ENCODE measurements at regions not wholly inside any gene's neighbourhood (a gene's known extent, or its start where the extent isn't known, plus 50 kb on each side); places are given as distances from the start of the nearest gene placed in this dataset.

- POLR2A ChIA-PET = interaction anchor here (0.8 kb wide), 1 partner anchor 8 kb away, joined by 3 read pairs; no protein-coding TSS in a partner anchor
- Histone ChIP-seq H3K4me2 (ENCODE audit: insufficient read depth, low read length) (no peak overlapping the region), H3K27ac (ENCODE audit: extremely low read depth, low read depth, low read length) (no peak overlapping the region), H3K9me3 (replicated peaks; ENCODE audit: control insufficient read depth, insufficient read depth, low read depth, low read length) (no peaks in the 10 kb centered on the region), H3K36me3 (ENCODE audit: control insufficient read depth, insufficient read depth, low read length) (no peaks in the 10 kb centered on the region), H2AFZ (ENCODE audit: low read depth, low read length) (no peak overlapping the region), H3K4me3 (no peak overlapping the region), H3K9me1 (ENCODE audit: control insufficient read depth, insufficient read depth, low read length) (no peaks in the 10 kb centered on the region), H3K9ac (ENCODE audit: insufficient read depth in 1 of 2, low read depth in 2 of 2, low read length in 2 of 2) (no peak overlapping the region), H4K20me1 (replicated peaks; ENCODE audit: control insufficient read depth, insufficient read depth, low read length) (no peaks in the 10 kb centered on the region), H3K27me3 (ENCODE audit: control insufficient read depth in 2 of 2, insufficient read depth in 2 of 2, low read length in 2 of 2) (no peaks in the 10 kb centered on the region), H3K79me2 (ENCODE audit: control insufficient read depth, insufficient read depth, low read length) (no peaks in the 10 kb centered on the region), H3K4me1 (replicated peaks in 1 of 2; ENCODE audit: control insufficient read depth in 2 of 2, insufficient read depth in 2 of 2, low read length in 2 of 2) (no peaks in the 10 kb centered on the region)
- BruUV-seq (replicated peaks) = no TSS peak
- ATAC-seq = no peak
- intact Hi-C loops (cut with micrococcal nuclease) (no loop called here), in situ Hi-C loops (cut with MboI) (no loop called here)
- CTCF ChIA-PET (ENCODE audit: low intra/inter-chr PET ratio) = no interaction called here
- TF ChIP-seq ZNF165 (CRISPR knock-in tag; IDR thresholded peaks at IDR 0.05; ENCODE audit: borderline replicate concordance) (no peak), ZBTB26 (CRISPR knock-in tag; IDR thresholded peaks at IDR 0.05) (no peak), TAF9B (IDR thresholded peaks at IDR 0.05; ENCODE audit: partially characterized antibody) (no peak), MCM7 (IDR thresholded peaks at IDR 0.05) (no peak), ZBTB43 (CRISPR knock-in tag; IDR thresholded peaks at IDR 0.05) (no peak), HINFP (tag; conservative IDR thresholded peaks at IDR 0.05; ENCODE audit: low read depth) (no peak), PHB (CRISPR knock-in tag; IDR thresholded peaks at IDR 0.05) (no peak), HDGF (IDR thresholded peaks at IDR 0.05) (no peak), ZZZ3 (IDR thresholded peaks at IDR 0.05) (no peak), PTTG1 (tag; IDR thresholded peaks at IDR 0.05; ENCODE audit: low read depth) (no peak), CHD1 (IDR thresholded peaks at IDR 0.05; ENCODE audit: low read length) (no peak), DPF2 (IDR thresholded peaks at IDR 0.05) (no peak), ZNF3 (CRISPR knock-in tag; IDR thresholded peaks at IDR 0.05) (no peak), KLF1 (tag; IDR thresholded peaks at IDR 0.05) (no peak), CCNT2 (IDR thresholded peaks at IDR 0.05; ENCODE audit: borderline replicate concordance, extremely low read depth, insufficient read length, low read depth, low read length) (no peak)
- 0% methylated on average over 1 of the region's 1 CpG for WGBS (ENCODE audit: insufficient coverage, low coverage, missing lambda C conversion rate)
- no peak for FAIRE-seq
- no peak for DNase-seq (ENCODE audit: extremely low read depth in 1 of 4, low spot score in 3 of 4)
Measured at GRCh38 chr12:41769810-41770209, 374.9 kb downstream of the GXYLT1 start.

Measured in K562 (cell line).